LNCAP (cell line): ENCODE measurements at regions not wholly inside any gene's neighbourhood (a gene's known extent, or its start where the extent isn't known, plus 50 kb on each side); places are given as distances from the start of the nearest gene placed in this dataset.

Experiments used
- CTCF ChIP-seq: fragments of 450-650 bp; IDR thresholded peaks from 2 replicates; pipeline ENCODE4 v1.5.1; 2017; ENCODE audit warnings: mild to moderate bottlenecking

- TF ChIP-seq CTCF: no peak
These were observed 58.5 kb downstream of the PSMG1 start for GRCh38 chr21:39124681-39125251.

- no peak for TF ChIP-seq CTCF
These were observed 59.9 kb downstream of the PSMG1 start for GRCh38 chr21:39123375-39123774.

- TF ChIP-seq CTCF: no peak
These were observed 61.5 kb downstream of the PSMG1 start for GRCh38 chr21:39121600-39122355.

GRCh38 chr21:39120876-39121599, 62.2 kb downstream of the PSMG1 start:
- TF ChIP-seq CTCF: no peak

GRCh38 chr21:39119891-39120290, 63.4 kb downstream of the PSMG1 start:
- no peak for TF ChIP-seq CTCF

GRCh38 chr21:39118604-39119215, 64.5 kb downstream of the PSMG1 start:
- no peak for TF ChIP-seq CTCF

- no peak for TF ChIP-seq CTCF
These were observed 65.2 kb downstream of the PSMG1 start for GRCh38 chr21:39118061-39118460.
